SKM-1 treated with dmso at 0.1 percent for 144 hours (cell line): ENCODE measurements at regions not wholly inside any gene's neighbourhood (a gene's known extent, or its start where the extent isn't known, plus 50 kb on each side); places are given as distances from the start of the nearest gene placed in this dataset.

ENCODE experiments used
- DNase-seq: peaks from one replicate; lab custom pipeline; 2025; ENCODE audit not compliant: unreplicated experiment; lab: John Stamatoyannopoulos, UW

GRCh38 chr4:35608205-35608604, 636.1 kb downstream of the ARAP2 start:
- no peak for DNase-seq

DNA sequence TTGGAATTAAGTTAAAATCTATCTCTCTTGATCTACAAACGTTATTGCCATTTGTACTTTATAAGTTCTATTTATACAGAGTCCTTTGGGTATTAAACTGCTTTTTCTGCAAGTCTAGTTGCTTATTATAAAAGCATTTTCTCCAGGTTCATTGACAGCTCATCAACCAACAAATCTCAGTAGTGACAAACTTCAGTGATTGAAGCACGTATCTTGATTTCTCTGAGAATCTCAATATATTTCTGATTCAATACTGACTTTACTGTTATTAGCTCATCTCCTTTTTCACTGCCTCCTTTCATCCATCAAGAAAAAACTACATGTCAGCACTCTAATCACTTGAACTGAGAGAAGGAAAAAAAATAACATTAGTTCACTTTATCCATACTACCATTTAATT, 630.2 kb downstream of the ARAP2 start:
- DNase-seq: no peak

DNA sequence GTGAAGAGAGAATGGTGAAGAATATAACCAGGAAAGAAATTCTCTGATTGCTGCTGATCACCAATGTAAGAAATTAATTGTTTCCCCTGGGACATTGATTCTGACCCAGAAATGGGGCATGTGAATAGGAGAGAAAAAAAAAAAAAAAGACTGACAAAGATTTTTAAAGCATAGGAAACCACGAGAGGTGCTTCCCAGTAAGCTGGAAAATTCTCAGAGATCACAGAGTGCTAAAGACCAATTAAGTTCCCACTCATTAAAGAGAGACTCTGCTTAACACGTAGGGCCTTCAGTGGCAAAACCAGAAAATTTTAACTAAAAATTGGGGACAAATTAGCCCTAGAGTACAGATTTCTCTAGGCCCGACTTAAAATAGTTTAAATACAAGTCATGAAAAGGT, 604.4 kb downstream of the ARAP2 start:
- no peak for DNase-seq

DNA sequence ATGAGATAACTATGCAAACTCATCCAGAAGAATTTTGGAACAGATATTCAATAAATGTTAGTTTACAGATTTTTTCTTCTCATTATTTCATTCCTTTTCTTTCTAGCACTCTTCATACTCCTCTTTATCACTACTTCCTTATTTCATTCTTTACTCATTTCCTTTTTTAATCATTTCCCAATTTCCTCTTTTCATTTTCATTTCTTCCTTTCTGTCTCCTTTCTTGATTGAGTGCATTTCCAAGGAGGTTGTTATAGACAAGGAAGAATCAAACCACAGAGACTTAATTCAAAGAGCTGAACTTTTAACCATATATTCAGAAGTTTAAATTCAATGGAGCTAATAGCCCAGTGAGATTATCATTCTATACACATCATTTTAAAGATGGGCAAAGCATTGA, 600.7 kb downstream of the ARAP2 start:
- peak; percentile 2 for DNase-seq

- DNase-seq: no peak
Measured at GRCh38 chr4:35644591-35644990, 599.7 kb downstream of the ARAP2 start.

DNA sequence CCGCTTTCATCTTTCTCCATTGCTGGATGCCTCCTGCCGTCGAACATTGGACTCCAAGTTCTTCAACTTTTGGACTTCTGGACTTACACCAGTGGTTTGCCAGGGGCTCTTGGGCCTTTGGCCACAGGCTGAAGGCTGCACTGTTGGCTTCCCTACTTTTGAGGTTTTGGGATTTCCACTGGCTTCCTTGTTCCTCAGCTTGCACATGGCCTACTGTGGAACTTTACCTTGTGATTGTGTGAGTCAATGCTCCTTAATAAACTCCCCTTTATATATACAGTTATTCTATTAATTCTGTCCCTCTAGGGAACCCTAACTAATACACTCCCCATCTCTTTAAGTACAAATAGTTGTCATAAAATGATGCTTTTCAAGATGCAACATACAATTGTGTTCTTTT, 595.3 kb downstream of the ARAP2 start:
- no peak for DNase-seq

- peak; percentile 29 for DNase-seq
Measured at GRCh38 chr4:35649778-35650177, 594.5 kb downstream of the ARAP2 start.

GRCh38 chr4:35652197-35652596, 592.1 kb downstream of the ARAP2 start:
- DNase-seq: no peak

DNA sequence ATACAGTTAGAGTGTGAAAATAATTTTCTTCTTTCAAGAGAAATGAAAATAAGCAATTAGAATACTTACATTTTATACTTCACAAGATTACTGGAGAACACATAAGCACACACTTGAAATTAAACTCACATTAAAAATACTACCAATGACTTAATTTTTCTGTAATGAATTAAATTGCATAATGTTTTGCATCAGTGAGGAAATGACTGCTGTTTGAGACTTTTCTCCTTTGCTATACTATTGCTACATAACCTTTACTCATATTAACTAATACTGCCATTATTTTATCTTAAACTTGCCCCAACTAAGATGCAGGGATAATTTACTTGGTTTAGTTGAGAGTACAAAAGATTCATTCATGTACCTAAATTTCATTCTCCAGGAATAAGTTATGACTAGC, 590.9 kb downstream of the ARAP2 start:
- no peak for DNase-seq

DNA sequence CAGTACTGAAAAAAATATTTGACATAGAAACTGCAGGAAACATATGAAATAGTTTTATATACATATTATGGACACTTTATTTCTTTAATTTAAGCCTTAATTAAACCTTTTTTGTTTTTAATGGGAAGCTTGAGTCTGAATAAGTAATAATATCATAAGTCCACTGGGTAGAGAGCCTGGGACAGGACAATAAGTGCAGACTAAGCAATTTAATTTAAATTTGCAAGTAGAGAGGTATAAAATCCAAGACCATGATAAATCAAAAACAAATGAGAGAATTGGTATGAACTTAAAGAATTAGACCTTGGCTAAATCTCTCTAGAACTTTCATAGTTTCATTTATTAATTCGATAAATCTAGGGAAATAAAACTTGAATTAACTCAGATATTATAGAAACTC, 571.2 kb downstream of the ARAP2 start:
- no peak for DNase-seq

- DNase-seq: no peak
Measured at GRCh38 chr4:35684755-35685154, 559.6 kb downstream of the ARAP2 start.

DNA sequence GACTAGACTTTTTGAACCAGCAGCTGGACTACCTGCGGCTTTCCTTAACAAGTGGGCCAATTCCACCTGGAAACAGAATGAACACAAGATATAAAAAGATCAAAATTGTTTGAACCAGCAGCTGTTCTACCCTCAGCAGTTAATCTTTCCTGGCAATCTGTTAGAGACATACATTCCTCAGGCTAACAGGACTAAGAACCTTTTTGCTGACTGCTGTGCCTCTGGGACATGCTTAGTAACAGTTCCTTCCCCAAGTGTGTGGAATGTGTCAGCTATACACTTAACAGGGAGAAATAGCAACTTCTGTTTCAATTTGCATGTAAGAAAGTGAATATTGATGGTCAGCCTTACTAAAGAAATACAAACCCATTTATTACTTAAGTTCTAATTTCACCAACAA, 554.4 kb downstream of the ARAP2 start:
- no peak for DNase-seq

GRCh38 chr4:35690271-35690670, 554.0 kb downstream of the ARAP2 start:
- no peak for DNase-seq

- DNase-seq: no peak
Measured at GRCh38 chr4:35695003-35695402, 549.3 kb downstream of the ARAP2 start.

DNA sequence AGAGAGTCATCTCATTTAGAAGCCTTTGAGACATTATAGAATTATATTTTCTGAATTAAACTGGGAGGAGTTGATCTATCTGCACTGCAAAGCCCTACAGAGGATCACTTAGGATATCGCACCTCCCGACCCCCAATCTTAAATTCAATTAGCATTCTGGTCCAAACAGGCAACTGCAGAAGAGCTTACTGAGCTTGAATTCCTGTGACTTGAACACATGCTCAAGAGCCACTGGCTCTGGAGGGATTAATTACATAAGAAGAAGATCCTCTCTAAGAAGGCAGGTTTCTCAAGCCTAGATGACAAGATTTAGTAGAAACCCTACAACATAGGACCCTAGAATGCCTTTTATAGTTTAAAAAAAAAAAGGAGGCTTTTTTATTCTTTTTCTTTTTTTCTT, 548.9 kb downstream of the ARAP2 start:
- no peak for DNase-seq

DNA sequence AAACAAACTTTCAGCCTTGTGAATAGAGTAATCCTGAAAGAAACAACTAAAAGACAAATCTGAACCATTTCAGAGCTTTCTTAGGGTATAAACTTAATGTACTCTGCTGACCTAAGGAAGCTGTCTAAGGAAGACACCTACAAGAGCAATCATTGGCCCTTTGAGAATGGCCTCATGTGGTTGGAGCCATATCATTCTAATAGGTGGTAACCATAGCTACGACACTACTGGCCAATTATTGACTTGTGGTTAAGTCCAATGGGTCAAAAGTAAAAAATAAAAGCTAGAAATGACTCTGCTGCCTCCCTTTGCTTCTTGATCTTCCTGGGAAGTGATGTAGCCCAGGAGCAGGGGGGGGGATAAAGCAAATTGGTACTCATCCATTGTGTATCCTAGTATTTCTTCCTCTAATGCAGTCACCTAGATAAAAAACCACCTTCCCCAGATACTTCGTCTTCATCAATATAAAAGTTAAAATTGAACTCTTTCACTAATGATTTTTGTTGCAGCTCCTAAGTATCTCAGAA, 547.0 kb downstream of the ARAP2 start:
- DNase-seq: no peak

- no peak for DNase-seq
Measured at GRCh38 chr4:35700663-35701062, 543.7 kb downstream of the ARAP2 start.

DNA sequence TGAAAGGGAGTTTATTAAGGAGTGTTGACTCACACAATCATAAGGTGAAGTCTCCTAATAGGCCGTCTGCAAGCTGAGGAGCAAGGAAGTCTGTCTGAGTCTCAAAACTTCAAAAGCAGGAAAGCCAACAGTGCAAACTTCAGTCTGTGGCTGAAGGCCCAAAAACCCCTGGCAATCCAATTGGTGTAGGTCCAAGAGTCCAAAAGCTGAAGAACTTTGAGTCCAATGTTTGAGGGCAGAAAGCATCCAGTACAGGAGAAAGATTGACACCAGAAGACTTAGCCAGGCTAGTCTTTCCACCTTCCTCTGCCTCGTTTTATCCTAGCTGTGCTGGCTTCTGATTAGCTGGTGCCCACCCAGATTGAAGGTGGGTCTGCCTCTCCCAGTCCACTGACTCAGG, 535.2 kb downstream of the ARAP2 start:
- DNase-seq: no peak

DNA sequence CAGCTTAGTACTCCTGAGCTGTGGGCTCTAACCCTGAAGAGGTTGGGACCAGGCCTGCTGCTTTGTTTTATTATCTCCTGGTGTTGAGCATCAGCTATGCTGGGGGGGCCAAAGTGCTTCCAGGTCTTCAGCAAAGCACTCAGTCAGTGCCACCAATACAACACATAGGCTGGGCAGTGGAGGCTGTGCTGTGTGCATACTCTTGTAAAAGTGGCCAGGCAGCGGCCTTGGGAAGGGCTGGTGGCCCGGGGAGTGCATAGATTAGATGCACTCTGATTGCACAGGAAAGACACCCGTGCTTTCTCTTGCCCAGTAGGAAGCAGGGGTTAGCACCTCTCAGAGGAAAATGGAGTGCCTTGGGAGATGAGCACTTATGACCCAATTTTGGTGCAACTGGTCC, 534.0 kb downstream of the ARAP2 start:
- DNase-seq: no peak

DNA sequence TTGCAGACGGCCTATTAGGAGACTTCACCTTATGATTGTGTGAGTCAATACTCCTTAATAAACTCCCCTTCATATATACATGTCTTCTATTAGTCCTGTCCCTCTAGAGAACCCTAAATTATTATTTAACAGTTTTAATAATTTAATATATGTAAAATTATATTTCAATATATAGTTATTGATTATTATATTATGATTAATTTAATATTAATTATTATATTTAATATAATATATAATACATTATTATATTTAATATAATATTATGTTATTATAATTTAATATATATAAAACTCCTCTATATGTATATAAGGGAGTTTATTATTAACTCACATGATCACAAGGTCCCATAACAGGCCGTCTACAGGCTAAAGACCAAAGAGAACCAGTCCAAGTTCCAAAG, 533.2 kb downstream of the ARAP2 start:
- DNase-seq: no peak

DNA sequence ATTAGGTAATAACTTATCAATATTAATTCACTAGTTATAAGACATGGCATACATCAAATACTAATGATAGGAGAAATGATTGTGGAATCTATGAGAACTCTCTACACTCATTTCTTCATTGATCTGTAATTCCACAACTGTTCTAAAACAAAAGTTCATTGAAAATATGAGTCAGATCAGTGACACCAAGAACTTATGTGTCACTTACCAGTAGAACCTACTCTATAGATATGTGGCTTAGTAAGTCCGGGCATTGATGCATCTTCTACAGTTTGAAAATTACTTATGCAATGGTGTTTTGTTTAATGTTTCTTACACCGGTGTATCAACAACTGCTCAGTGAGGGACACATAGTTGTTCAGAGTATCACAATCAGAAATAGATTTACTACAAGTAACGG, 520.3 kb downstream of the ARAP2 start:
- no peak for DNase-seq

- peak; percentile 2 for DNase-seq
Measured at GRCh38 chr4:35725131-35725530, 519.2 kb downstream of the ARAP2 start.

DNA sequence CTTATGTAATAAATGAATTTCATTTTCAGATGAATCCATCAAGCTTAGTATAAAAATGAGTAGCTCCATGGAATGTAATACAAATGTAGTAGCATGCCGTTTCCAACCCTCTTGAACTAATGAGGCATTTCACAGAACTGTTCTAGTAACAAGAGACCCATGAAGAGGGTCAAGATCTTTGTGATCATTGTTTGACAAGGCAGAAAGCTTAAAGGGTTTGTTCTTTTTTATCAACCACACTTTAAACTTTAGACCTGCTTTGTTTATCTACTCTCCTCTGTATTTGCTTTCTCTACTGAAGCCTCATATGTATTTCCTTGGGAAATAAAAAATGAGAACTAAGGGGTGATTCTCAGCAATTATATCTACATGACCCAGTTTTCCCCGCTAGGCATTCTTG, 513.9 kb downstream of the ARAP2 start:
- DNase-seq: no peak
